Testis (tissue), 2 donors: ENCODE measurements at regions not wholly inside any gene's neighbourhood (a gene's known extent, or its start where the extent isn't known, plus 50 kb on each side); places are given as distances from the start of the nearest gene placed in this dataset.

Source experiments
- POLR2A ChIP-seq: fragments of 450-650 bp; IDR thresholded peaks from one replicate; pipeline ENCODE4 v1.6.1; 2017; ENCODE audit warnings: antibody characterized with exemption, mild to moderate bottlenecking, moderate library complexity
- TF ChIP-seq, protein P1 (sequence below), 3 experiments: fragments of 450-650 bp in 2 of 3; fragments of 200-600 bp in 1 of 3; sonication (generic) in 1 of 3; IDR thresholded peaks; one replicate each; pipeline ENCODE4 v1.5.1; 2016 to 2019; ENCODE audit warnings: antibody characterized with exemption in 3 of 3, mild to moderate bottlenecking in 2 of 3, moderate library complexity in 1 of 3

GRCh38 chr6:169383265-169383664 is 129.6 kb upstream of the THBS2 start:
- TF ChIP-seq, protein P1, sequence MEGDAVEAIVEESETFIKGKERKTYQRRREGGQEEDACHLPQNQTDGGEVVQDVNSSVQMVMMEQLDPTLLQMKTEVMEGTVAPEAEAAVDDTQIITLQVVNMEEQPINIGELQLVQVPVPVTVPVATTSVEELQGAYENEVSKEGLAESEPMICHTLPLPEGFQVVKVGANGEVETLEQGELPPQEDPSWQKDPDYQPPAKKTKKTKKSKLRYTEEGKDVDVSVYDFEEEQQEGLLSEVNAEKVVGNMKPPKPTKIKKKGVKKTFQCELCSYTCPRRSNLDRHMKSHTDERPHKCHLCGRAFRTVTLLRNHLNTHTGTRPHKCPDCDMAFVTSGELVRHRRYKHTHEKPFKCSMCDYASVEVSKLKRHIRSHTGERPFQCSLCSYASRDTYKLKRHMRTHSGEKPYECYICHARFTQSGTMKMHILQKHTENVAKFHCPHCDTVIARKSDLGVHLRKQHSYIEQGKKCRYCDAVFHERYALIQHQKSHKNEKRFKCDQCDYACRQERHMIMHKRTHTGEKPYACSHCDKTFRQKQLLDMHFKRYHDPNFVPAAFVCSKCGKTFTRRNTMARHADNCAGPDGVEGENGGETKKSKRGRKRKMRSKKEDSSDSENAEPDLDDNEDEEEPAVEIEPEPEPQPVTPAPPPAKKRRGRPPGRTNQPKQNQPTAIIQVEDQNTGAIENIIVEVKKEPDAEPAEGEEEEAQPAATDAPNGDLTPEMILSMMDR (IDR thresholded peaks at IDR 0.05): no peak
- no peak for TF ChIP-seq POLR2A
